ENCODE measurements at regions not wholly inside any gene's neighbourhood (a gene's known extent, or its start where the extent isn't known, plus 50 kb on each side); places are given as distances from the start of the nearest gene placed in this dataset.

DNA sequence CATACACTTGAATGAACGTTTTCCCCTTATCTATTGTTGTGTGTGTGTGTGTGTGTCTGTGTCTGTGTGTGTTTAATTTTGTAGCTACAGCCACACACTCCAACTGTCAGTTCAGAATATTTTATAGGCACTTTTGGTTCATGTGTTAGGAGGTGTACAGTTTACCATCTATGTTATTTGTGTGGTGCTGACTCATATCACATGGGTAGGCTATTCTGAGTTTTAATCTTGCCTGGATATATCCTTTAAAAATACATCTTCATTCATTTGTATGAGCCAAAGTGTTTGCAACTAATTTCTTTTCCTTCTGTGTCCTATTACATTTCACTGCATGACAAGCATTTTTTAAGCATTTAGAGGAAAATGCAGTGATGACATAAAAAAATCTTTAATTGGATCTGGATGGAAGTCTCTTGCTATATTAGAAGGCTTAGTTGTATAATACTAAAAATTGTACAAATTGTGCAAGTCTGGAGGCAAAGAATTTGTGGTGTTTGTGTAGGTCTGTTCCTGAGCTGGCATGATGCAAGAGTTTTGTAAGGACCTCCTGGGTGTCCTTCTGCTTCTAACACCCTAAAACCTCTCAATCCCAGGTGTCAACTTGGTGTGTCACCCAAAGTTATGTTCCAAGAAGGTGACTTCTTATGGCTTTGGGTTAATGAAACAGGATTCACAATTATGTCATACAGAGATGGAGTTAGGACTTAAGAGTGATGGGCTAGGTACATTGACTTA lies 52.4 kb upstream of the HMHB1 start:
- no peaks in the 10 kb centered on the region for H3F3A ChIP-seq (ENCODE audit: insufficient read depth, low read depth)
- H3K9me3 ChIP-seq (ENCODE audit: insufficient read depth, low read depth): no peaks in the 10 kb centered on the region; the same call in 1 of the 2 replicates
- H2AFZ ChIP-seq: no peak overlapping the region
- CTCF ChIA-PET: no interaction called here
- no peaks in the 10 kb centered on the region for H3K79me2 ChIP-seq (ENCODE audit: low read depth)
- no peaks in the 10 kb centered on the region for H4K20me1 ChIP-seq (ENCODE audit: insufficient read depth)
- no peaks in the 10 kb centered on the region for H3K36me3 ChIP-seq (ENCODE audit: low read depth)
- no peak overlapping the region for H3K27ac ChIP-seq
- intact Hi-C loops (cut with micrococcal nuclease; ENCODE audit: unreplicated experiment): no loop called here
- H3K4me3 ChIP-seq: no peak overlapping the region
- POLR2A ChIA-PET (ENCODE audit: unreplicated experiment): no interaction called here
- no peaks in the 10 kb centered on the region for H3K4me1 ChIP-seq (replicated peaks; ENCODE audit: insufficient read depth)
- TF ChIP-seq CTCF (conservative IDR thresholded peaks at IDR 0.05): no peak
- no peak for TF ChIP-seq EZH2 (IDR thresholded peaks at IDR 0.05; ENCODE audit: low read depth)
- no peaks in the 10 kb centered on the region for H3K9me2 ChIP-seq (ENCODE audit: insufficient read depth)
- no TSS peak for BruUV-seq (replicated peaks)
- H3K27me3 ChIP-seq (ENCODE audit: insufficient read depth, low read depth): no peaks in the 10 kb centered on the region
- H3K4me2 ChIP-seq: no peak overlapping the region
- no peak for DNase-seq

- H3K36me3 ChIP-seq (ENCODE audit: low read depth): no peaks in the 10 kb centered on the region
- no peak overlapping the region for H3K27ac ChIP-seq
- BruUV-seq (replicated peaks): no TSS peak
- no peak overlapping the region for H3K4me2 ChIP-seq
- H3K4me3 ChIP-seq: no peak overlapping the region
- POLR2A ChIA-PET (ENCODE audit: unreplicated experiment): no interaction called here
- intact Hi-C loops (cut with micrococcal nuclease; ENCODE audit: unreplicated experiment): no loop called here
- no peaks in the 10 kb centered on the region for H3K4me1 ChIP-seq (replicated peaks; ENCODE audit: insufficient read depth)
- DNase-seq: no peak
- no peaks in the 10 kb centered on the region; the same call in 1 of the 2 replicates for H3K9me3 ChIP-seq (ENCODE audit: insufficient read depth, low read depth)
- CTCF ChIA-PET: no interaction called here
- TF ChIP-seq CTCF (conservative IDR thresholded peaks at IDR 0.05) (no peak), EZH2 (IDR thresholded peaks at IDR 0.05; ENCODE audit: low read depth) (no peak)
- no peaks in the 10 kb centered on the region for H4K20me1 ChIP-seq (ENCODE audit: insufficient read depth)
- H2AFZ ChIP-seq: no peak overlapping the region
- no peaks in the 10 kb centered on the region for H3K79me2 ChIP-seq (ENCODE audit: low read depth)
- H3K9me2 ChIP-seq (ENCODE audit: insufficient read depth): no peaks in the 10 kb centered on the region
- no peaks in the 10 kb centered on the region for H3K27me3 ChIP-seq (ENCODE audit: insufficient read depth, low read depth)
- H3F3A ChIP-seq (ENCODE audit: insufficient read depth, low read depth): no peaks in the 10 kb centered on the region
Measured at GRCh38 chr5:143758750-143759149, 53.2 kb upstream of the HMHB1 start.

DNA sequence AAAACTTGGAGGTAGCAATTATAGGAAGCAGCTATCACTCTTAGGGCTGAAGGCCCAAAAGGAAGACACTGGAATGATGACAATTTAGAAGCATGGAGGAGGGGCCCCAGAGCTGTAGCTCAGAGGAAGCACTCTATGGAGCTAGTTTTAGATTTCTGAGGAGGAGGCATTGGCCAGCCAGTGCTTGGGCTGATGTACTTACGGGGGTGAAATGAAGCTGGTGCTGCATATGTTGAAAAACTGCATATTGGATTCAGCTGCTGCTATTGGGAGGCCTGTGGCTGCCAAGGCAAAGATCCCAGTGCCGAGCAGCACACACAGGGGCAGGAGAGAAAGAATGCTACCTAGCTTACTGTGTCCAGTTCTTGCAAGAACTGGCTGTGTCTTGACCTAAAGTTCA lies 53.9 kb upstream of the HMHB1 start:
- H3K4me2 ChIP-seq: no peak overlapping the region
- H3K36me3 ChIP-seq (ENCODE audit: low read depth): no peaks in the 10 kb centered on the region
- no peak overlapping the region for H3K27ac ChIP-seq
- no peak overlapping the region for H2AFZ ChIP-seq
- no peak overlapping the region for H3K4me3 ChIP-seq
- POLR2A ChIA-PET (ENCODE audit: unreplicated experiment): no interaction called here
- H3K79me2 ChIP-seq (ENCODE audit: low read depth): no peaks in the 10 kb centered on the region
- no peaks in the 10 kb centered on the region for H3K9me2 ChIP-seq (ENCODE audit: insufficient read depth)
- no peaks in the 10 kb centered on the region for H3K4me1 ChIP-seq (replicated peaks; ENCODE audit: insufficient read depth)
- no peak for DNase-seq
- TF ChIP-seq EZH2 (IDR thresholded peaks at IDR 0.05; ENCODE audit: low read depth) (no peak), CTCF (conservative IDR thresholded peaks at IDR 0.05) (no peak)
- H3K27me3 ChIP-seq (ENCODE audit: insufficient read depth, low read depth): no peaks in the 10 kb centered on the region
- CTCF ChIA-PET: interaction anchor here (0.5 kb wide), 1 partner anchor 246 kb away, joined by 3 read pairs; no protein-coding TSS in a partner anchor
- no TSS peak for BruUV-seq (replicated peaks)
- intact Hi-C loops (cut with micrococcal nuclease; ENCODE audit: unreplicated experiment): no loop called here
- no peaks in the 10 kb centered on the region for H3F3A ChIP-seq (ENCODE audit: insufficient read depth, low read depth)
- H4K20me1 ChIP-seq (ENCODE audit: insufficient read depth): no peaks in the 10 kb centered on the region
- H3K9me3 ChIP-seq (ENCODE audit: insufficient read depth, low read depth): no peaks in the 10 kb centered on the region; the same call in 1 of the 2 replicates

All from PC-9 (cell line).